Body of pancreas (tissue), 4 donors: ENCODE measurements at regions not wholly inside any gene's neighbourhood (a gene's known extent, or its start where the extent isn't known, plus 50 kb on each side); places are given as distances from the start of the nearest gene placed in this dataset.

Experiments used
- ATAC-seq: fragments of 150-250 bp; one replicate; pipeline ENCODE4 v1.9.1; 2016
- DNase-seq, 4 donors: peaks; one replicate each; pipeline ENCODE4 v3.0.0-alpha.2; 2019
- H3K27ac ChIP-seq, 4 donors: fragments of 200-600 bp; sonication (generic); 1 replicate in 3 of 4; 2 replicates in 1 of 4; pipeline versions ENCODE4 v1.5.1 to v1.6.1; 2016 to 2019; ENCODE audit warnings: mild to moderate bottlenecking in 1 of 4, mixed read lengths in 1 of 4, moderate library complexity in 1 of 4
- H3K27me3 ChIP-seq, 2 donors: fragments of 200-600 bp; sonication (generic); one replicate each; pipeline ENCODE4 v1.6.0; 2016; ENCODE audit warnings: mild to moderate bottlenecking in 1 of 2
- H3K36me3 ChIP-seq, 2 donors: fragments of 200-600 bp; sonication (generic); replicated peaks in 1 of 2; 2 replicates each; pipeline ENCODE4 v1.5.1; 2016; ENCODE audit warnings: low read depth in 2 of 2; ENCODE audit not compliant: insufficient read depth in 1 of 2
- H3K4me1 ChIP-seq: fragments of 200-600 bp; sonication (generic); one replicate; pipeline ENCODE4 v1.6.0; 2016
- H3K4me3 ChIP-seq, 2 donors: fragments of 200-600 bp; sonication (generic); 1 replicate in 1 of 2; 2 replicates in 1 of 2; pipeline ENCODE4 v1.5.1; 2016 to 2019
- H3K9me3 ChIP-seq, 3 donors: fragments of 200-600 bp; sonication (generic); 1 replicate in 2 of 3; 2 replicates in 1 of 3; pipeline ENCODE4 v1.5.1; 2016
- POLR2A ChIP-seq, 3 donors: fragments of 450-650 bp; IDR thresholded peaks; one replicate each; pipeline ENCODE4 v1.6.1; 2016; ENCODE audit warnings: antibody characterized with exemption in 3 of 3, mild to moderate bottlenecking in 2 of 3
- WGBS, 2 donors: methylation state at CpG; one replicate each; pipeline ENCODE4 v1.1.5; 2017; 5-methylcytosine and 5-hydroxymethylcytosine counted together
- intact Hi-C: fragments of 100-400 bp; cut with DNase I; formaldehyde crosslinking; loops from one replicate; pipeline ENCODE4 v1.15.1; 2023
- TF ChIP-seq, protein P1 (sequence below), 7 experiments: fragments of 450-650 bp in 4 of 7; fragments of 200-600 bp in 3 of 7; sonication (generic) in 3 of 7; IDR thresholded peaks; one replicate each; pipeline ENCODE4 v1.5.1; 2016 to 2019; ENCODE audit warnings: antibody characterized with exemption in 7 of 7

DNA sequence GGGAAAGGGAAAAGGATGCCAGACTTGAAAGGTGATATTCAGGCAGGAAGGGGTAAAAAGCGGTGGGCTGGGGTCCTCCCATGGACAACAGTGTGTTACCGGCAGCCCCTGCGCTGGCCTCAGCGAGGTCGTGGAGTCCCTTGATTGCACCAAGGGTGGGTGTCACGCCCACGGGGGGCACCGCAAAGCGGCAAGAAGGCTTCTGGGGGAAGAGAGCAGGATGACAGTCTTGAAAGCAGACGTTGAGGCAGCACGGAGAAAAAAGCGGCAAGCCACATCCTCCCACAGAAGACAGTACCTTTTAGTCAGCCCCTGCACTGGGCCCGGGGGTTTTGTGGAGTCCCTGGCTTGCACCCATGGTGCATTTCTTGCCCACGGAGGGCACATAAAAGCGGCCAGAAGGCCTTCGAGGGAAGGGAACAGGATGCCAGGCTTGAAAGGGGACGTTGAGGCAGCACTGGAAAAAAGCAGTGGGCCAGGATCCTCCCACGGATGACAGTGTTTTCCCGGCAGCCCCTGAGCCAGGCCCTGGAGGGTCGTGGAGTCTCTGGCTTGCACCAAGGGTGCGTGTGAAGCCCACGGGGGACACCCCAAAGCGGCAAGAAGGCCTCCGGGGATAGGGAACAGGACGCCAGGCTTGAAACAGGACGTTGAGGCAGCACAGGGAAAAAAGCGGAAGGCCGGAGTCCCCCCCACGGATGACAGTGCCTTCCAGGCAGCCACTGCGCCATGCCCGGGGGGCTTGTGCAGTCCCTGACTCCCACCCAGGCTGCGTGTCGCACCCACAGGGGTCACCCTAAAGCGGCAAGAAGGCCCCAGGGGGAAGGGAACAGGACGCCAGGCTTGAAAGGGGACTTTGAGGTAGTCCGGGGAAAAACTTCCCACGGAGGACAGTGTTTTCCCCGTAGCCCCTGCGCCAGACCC lies 162.2 kb upstream of the ALG10B start:
- intact Hi-C loops = no loop called here
- DNase-seq (no peak), ATAC-seq (no peak)
- Histone ChIP-seq H3K36me3 (no peaks in the 10 kb centered on the region), H3K4me3 (no peak overlapping the region), H3K4me1 (no peaks in the 10 kb centered on the region), H3K27me3 (no peaks in the 10 kb centered on the region), H3K27ac (no peak overlapping the region), H3K9me3 (no peaks in the 10 kb centered on the region)
- WGBS, 2 donors = 65% methylated on average over 39 of the region's 39 CpGs
- TF ChIP-seq, protein P1, sequence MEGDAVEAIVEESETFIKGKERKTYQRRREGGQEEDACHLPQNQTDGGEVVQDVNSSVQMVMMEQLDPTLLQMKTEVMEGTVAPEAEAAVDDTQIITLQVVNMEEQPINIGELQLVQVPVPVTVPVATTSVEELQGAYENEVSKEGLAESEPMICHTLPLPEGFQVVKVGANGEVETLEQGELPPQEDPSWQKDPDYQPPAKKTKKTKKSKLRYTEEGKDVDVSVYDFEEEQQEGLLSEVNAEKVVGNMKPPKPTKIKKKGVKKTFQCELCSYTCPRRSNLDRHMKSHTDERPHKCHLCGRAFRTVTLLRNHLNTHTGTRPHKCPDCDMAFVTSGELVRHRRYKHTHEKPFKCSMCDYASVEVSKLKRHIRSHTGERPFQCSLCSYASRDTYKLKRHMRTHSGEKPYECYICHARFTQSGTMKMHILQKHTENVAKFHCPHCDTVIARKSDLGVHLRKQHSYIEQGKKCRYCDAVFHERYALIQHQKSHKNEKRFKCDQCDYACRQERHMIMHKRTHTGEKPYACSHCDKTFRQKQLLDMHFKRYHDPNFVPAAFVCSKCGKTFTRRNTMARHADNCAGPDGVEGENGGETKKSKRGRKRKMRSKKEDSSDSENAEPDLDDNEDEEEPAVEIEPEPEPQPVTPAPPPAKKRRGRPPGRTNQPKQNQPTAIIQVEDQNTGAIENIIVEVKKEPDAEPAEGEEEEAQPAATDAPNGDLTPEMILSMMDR (IDR thresholded peaks at IDR 0.05) = no peak
- no peak for TF ChIP-seq POLR2A (IDR thresholded peaks at IDR 0.05)

DNA sequence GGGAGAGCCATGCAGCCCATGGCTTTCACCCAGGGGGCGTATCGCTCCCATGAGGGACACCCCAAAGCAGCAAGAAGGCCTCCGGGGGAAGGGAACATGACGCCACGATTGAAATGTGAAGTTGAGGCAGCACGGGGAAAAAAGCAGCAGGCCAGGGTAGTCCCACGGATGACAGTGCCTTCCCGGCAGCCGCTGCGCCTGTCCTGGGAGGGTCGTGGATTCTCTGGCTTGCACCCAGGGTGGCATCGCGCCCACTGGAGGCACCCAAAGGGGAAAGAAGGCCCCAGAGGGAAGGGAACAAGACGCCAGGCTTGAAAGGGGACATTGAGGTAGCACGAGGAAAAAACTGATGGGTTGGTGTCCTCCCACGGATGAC lies 161.6 kb upstream of the ALG10B start:
- intact Hi-C loops = no loop called here
- TF ChIP-seq, protein P1 (IDR thresholded peaks at IDR 0.05) = no peak
- no peak for TF ChIP-seq POLR2A (IDR thresholded peaks at IDR 0.05)
- no peak for DNase-seq
- Histone ChIP-seq H3K4me1 (no peaks in the 10 kb centered on the region), H3K27me3 (no peaks in the 10 kb centered on the region), H3K4me3 (no peak overlapping the region), H3K9me3 (no peaks in the 10 kb centered on the region), H3K27ac (no peak overlapping the region), H3K36me3 (no peaks in the 10 kb centered on the region)
- ATAC-seq = no peak
- 66 to 75% methylated on average over 10 to 16 of the region's 16 CpGs for WGBS, 2 donors

DNA sequence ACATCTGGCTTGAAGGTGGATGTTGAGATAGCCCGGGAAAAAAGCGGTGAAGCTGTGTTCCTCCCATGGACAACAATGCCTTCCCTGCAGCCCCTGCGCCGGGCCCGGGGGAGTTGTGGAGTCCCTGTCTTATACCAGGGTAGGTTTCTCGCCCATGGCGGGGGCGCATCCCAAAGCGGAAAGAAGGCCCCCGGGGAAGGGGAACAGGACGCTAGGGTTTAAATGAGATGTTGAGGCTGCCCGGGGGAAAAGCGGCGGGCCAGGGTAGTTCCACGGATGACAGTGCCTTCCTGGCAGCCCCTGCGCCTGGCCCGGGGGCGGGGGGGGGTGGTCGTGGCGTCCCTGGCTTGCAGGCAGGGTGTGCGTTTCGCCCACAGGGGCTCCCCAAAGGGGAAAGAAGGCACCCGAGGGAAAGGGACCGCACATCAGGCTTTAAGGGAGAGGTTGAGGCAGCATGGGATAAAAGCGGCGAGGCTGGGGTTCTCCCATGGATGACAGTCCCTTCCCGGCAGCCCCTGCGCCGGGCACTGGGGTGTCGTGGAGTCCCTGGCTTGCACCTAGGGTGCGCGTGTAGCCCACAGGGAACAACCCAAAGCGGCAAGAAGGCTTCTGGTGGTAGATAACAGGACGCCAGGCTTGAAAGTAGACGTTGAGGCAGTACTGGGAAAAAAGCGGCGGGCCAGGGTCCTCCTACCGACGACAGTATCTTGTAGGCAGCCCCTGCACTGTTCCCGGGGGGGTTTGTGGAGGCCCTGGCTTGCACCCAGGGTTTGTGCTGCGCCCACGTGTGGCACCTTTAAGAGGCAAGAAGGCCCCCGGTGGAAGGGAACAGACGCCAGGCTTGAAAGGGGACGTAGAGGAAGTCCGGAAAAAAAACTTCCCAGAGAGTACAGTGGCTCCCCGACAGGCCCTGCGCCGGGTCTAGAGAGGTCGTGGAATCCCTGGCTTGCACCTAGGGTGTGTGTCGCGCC lies 160.8 kb upstream of the ALG10B start:
- no peak for TF ChIP-seq POLR2A (IDR thresholded peaks at IDR 0.05)
- TF ChIP-seq, protein P1 (IDR thresholded peaks at IDR 0.05) = no peak
- Histone ChIP-seq H3K4me1 (no peaks in the 10 kb centered on the region), H3K4me3 (no peak overlapping the region), H3K27me3 (no peaks in the 10 kb centered on the region), H3K36me3 (no peaks in the 10 kb centered on the region), H3K9me3 (no peaks in the 10 kb centered on the region), H3K27ac (no peak overlapping the region)
- intact Hi-C loops = no loop called here
- 63 to 75% methylated on average over 49 to 51 of the region's 52 CpGs for WGBS, 2 donors
- DNase-seq = no peak
- no peak for ATAC-seq

DNA sequence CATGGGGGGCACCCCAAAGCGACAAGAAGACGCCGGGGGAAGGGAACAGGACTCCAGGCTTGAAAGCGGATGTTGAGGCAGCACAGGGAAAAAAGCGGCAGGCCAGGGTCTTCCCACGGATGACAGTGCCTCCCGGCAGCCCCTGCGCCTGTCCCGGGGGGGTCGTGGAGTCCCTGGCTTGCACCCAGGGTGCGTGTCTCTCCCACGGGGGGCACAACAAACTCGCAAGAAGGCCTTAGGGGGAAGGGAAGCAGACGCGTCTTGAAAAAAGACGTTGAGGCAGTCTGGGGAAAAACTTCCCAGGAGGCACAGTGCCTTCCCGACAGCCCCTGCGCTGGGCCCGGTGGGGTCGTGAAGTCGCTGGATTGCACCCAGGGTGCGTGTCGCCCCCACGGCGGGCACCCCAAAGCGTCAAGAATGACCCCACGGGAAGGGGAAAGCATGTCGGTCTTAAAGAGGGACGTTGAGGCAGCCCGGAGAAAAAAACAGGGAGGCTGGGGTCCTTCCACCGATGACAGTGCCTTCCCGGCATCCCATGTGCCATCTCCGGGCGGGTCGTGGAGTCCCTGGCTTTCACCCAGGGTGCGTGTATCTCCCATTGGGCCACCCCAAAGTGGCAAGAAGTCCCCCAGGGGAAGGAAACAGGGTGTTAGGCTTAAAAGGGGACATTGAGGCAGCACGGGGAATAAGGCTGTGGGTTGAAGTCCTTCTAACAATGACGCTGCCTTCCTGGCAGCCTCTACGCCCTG lies 159.9 kb upstream of the ALG10B start:
- no peaks in the 10 kb centered on the region for H3K36me3 ChIP-seq
- 62 to 70% methylated on average over 38 to 39 of the region's 39 CpGs for WGBS, 2 donors
- DNase-seq = no peak
- no peak overlapping the region for H3K4me3 ChIP-seq
- no peak for ATAC-seq
- H3K9me3 ChIP-seq = no peaks in the 10 kb centered on the region
- no peak for TF ChIP-seq POLR2A (IDR thresholded peaks at IDR 0.05)
- TF ChIP-seq, protein P1 (IDR thresholded peaks at IDR 0.05) = no peak
- intact Hi-C loops = no loop called here
- H3K4me1 ChIP-seq = no peaks in the 10 kb centered on the region
- no peaks in the 10 kb centered on the region for H3K27me3 ChIP-seq
- H3K27ac ChIP-seq = no peak overlapping the region
